ENCODE measurements at regions not wholly inside any gene's neighbourhood (a gene's known extent, or its start where the extent isn't known, plus 50 kb on each side); places are given as distances from the start of the nearest gene placed in this dataset.

DNA sequence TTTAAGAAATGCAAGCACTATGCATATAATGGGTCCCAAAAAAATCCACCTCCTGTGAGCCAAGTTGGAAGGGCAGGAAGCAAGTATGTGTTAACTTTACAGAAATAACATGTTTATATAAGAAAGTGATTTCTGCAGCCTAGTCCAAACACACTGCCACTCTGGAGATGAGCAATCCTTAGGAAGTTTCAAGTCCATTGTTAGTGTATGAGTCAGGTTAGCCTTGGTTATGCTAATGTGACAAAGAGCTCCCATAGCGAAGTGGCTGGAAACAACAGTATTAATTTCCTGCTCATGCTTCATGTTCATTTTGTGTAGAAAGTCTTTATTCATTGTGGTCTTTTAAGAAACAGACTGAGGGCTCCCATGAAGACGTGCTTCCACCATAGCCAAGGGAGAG lies 121.4 kb downstream of the TBXT start:
- no peaks in the 10 kb centered on the region for H4K20me1 ChIP-seq (ENCODE audit: low read length)
- no peak overlapping the region for H3K9ac ChIP-seq (ENCODE audit: low read length)
- no peaks in the 10 kb centered on the region for H3K9me3 ChIP-seq (ENCODE audit: low read length)
- H3K9me2 ChIP-seq (replicated peaks; ENCODE audit: low read length), result no peaks in the 10 kb centered on the region
- ATAC-seq (no peak), DNase-seq (peak; percentile 16)
- ChIA-PET POLR2A (ENCODE audit: unreplicated experiment) (no interaction called here), CTCF (no interaction called here)
- intact Hi-C loops (cut with micrococcal nuclease), result no loop called here
- no peak overlapping the region for H2AFZ ChIP-seq (ENCODE audit: low read length)
- H3K27ac ChIP-seq (ENCODE audit: low read length), result no peak overlapping the region
- no peaks in the 10 kb centered on the region for H3K36me3 ChIP-seq (ENCODE audit: low read depth, low read length)
- H3F3A ChIP-seq (ENCODE audit: low read length, unreplicated experiment), result no peaks in the 10 kb centered on the region
- no peaks in the 10 kb centered on the region for H3K79me2 ChIP-seq (ENCODE audit: low read length)
- H3K27me3 ChIP-seq (ENCODE audit: low read length), result no peaks in the 10 kb centered on the region
- H3K4me2 ChIP-seq (ENCODE audit: low read length), result no peak overlapping the region
- TF ChIP-seq, protein P1, sequence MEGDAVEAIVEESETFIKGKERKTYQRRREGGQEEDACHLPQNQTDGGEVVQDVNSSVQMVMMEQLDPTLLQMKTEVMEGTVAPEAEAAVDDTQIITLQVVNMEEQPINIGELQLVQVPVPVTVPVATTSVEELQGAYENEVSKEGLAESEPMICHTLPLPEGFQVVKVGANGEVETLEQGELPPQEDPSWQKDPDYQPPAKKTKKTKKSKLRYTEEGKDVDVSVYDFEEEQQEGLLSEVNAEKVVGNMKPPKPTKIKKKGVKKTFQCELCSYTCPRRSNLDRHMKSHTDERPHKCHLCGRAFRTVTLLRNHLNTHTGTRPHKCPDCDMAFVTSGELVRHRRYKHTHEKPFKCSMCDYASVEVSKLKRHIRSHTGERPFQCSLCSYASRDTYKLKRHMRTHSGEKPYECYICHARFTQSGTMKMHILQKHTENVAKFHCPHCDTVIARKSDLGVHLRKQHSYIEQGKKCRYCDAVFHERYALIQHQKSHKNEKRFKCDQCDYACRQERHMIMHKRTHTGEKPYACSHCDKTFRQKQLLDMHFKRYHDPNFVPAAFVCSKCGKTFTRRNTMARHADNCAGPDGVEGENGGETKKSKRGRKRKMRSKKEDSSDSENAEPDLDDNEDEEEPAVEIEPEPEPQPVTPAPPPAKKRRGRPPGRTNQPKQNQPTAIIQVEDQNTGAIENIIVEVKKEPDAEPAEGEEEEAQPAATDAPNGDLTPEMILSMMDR (conservative IDR thresholded peaks at IDR 0.05; ENCODE audit: low read depth, low read length), result no peak
- TF ChIP-seq EZH2 (IDR thresholded peaks at IDR 0.05; ENCODE audit: low read length, unreplicated experiment) (no peak), EZH2phosphoT487 (IDR thresholded peaks at IDR 0.05; ENCODE audit: borderline replicate concordance, low read length) (no peak)
- no peaks in the 10 kb centered on the region for H3K4me1 ChIP-seq (ENCODE audit: insufficient read depth, low read length)
- no peak overlapping the region for H3K4me3 ChIP-seq (ENCODE audit: low read length)
- no TSS peak for BruUV-seq (replicated peaks)

DNA sequence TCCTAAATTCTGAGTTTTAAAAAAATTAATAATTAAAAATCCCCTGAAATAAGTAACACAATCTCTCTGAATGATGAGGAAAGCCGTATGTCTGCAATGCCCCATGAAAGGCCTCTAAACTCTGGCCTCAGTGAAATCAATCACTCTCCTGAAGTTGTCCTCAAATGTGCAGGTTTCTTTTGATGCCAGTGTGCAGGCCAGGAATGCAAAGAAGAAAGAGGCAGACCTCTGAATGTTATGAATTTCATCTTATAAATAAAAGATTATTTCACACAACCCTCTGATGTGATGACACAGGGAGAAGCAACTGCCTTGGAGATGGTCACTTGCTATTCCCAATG lies 121.8 kb downstream of the TBXT start:
- BruUV-seq (replicated peaks), result no TSS peak
- H3K9me3 ChIP-seq (ENCODE audit: low read length), result no peaks in the 10 kb centered on the region
- intact Hi-C loops (cut with micrococcal nuclease), result no loop called here
- H3K27ac ChIP-seq (ENCODE audit: low read length), result no peak overlapping the region
- no peaks in the 10 kb centered on the region for H3K27me3 ChIP-seq (ENCODE audit: low read length)
- H3K4me1 ChIP-seq (ENCODE audit: insufficient read depth, low read length), result no peaks in the 10 kb centered on the region
- no peaks in the 10 kb centered on the region for H3F3A ChIP-seq (ENCODE audit: low read length, unreplicated experiment)
- no peaks in the 10 kb centered on the region for H3K9me2 ChIP-seq (replicated peaks; ENCODE audit: low read length)
- ChIA-PET POLR2A (ENCODE audit: unreplicated experiment) (no interaction called here), CTCF (no interaction called here)
- no peak overlapping the region for H3K9ac ChIP-seq (ENCODE audit: low read length)
- no peak overlapping the region for H3K4me3 ChIP-seq (ENCODE audit: low read length)
- DNase-seq (no peak), ATAC-seq (no peak)
- TF ChIP-seq, protein P1 (conservative IDR thresholded peaks at IDR 0.05; ENCODE audit: low read depth, low read length), result no peak
- TF ChIP-seq EZH2 (IDR thresholded peaks at IDR 0.05; ENCODE audit: low read length, unreplicated experiment), result no peak
- no peak for TF ChIP-seq EZH2phosphoT487 (IDR thresholded peaks at IDR 0.05; ENCODE audit: borderline replicate concordance, low read length)
- H4K20me1 ChIP-seq (ENCODE audit: low read length), result no peaks in the 10 kb centered on the region
- H2AFZ ChIP-seq (ENCODE audit: low read length), result no peak overlapping the region
- no peak overlapping the region for H3K4me2 ChIP-seq (ENCODE audit: low read length)
- H3K36me3 ChIP-seq (ENCODE audit: low read depth, low read length), result no peaks in the 10 kb centered on the region
- H3K79me2 ChIP-seq (ENCODE audit: low read length), result no peaks in the 10 kb centered on the region

DNA sequence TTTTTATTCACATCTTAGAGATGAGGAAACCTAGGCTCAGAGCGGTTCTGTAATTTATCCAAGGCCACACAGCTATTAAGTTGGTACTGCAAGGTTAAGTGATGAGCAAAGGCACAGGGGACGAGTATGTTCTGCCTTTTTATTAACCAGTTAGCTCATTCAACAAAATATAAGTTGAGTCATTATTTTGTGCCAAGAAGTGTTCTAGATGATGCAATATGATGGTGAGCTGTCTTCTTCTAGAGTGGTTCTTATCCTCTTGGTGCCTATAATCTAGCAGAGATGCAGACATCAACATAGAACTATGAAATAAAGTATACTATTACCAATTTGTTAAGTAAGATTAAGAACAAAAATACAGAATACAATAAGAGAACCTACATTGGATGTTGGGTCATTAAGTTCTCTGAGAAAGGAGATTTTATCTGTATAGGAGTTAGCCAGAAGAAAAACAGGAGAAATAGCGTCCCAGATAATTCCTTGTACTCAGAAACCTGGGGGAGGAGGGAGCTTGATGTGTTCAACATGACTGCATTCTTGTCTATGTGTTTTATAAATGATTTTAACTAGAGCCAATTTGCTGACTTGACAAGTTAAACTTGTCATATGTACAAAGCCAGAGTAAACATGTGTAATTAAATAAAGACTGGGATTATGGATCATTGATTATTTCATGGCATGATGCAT lies 122.3 kb downstream of the TBXT start:
- ChIA-PET POLR2A (ENCODE audit: unreplicated experiment) (no interaction called here), CTCF (no interaction called here)
- Histone ChIP-seq H3K27me3 (ENCODE audit: low read length) (no peaks in the 10 kb centered on the region), H3F3A (ENCODE audit: low read length, unreplicated experiment) (no peaks in the 10 kb centered on the region), H3K4me3 (ENCODE audit: low read length) (no peak overlapping the region), H3K9ac (ENCODE audit: low read length) (no peak overlapping the region), H3K9me3 (ENCODE audit: low read length) (no peaks in the 10 kb centered on the region), H3K27ac (ENCODE audit: low read length) (no peak overlapping the region), H3K4me2 (ENCODE audit: low read length) (no peak overlapping the region), H3K4me1 (ENCODE audit: insufficient read depth, low read length) (no peaks in the 10 kb centered on the region), H3K79me2 (ENCODE audit: low read length) (no peaks in the 10 kb centered on the region), H2AFZ (ENCODE audit: low read length) (no peak overlapping the region), H3K36me3 (ENCODE audit: low read depth, low read length) (no peaks in the 10 kb centered on the region), H3K9me2 (replicated peaks; ENCODE audit: low read length) (no peaks in the 10 kb centered on the region), H4K20me1 (ENCODE audit: low read length) (no peaks in the 10 kb centered on the region)
- DNase-seq, result no peak
- TF ChIP-seq EZH2 (IDR thresholded peaks at IDR 0.05; ENCODE audit: low read length, unreplicated experiment) (no peak), EZH2phosphoT487 (IDR thresholded peaks at IDR 0.05; ENCODE audit: borderline replicate concordance, low read length) (no peak)
- TF ChIP-seq, protein P1 (conservative IDR thresholded peaks at IDR 0.05; ENCODE audit: low read depth, low read length), result no peak
- ATAC-seq, result no peak
- BruUV-seq (replicated peaks), result no TSS peak
- intact Hi-C loops (cut with micrococcal nuclease), result no loop called here
